CD4-positive, alpha-beta T cell (primary cell): ENCODE measurements at regions not wholly inside any gene's neighbourhood (a gene's known extent, or its start where the extent isn't known, plus 50 kb on each side); places are given as distances from the start of the nearest gene placed in this dataset.

Source experiments
- ATAC-seq: fragments of 200-7000 bp; cut with Tn5 transposase; one replicate; pipeline ENCODE4 v1.10.0; 2022; ENCODE audit warnings: mild to moderate bottlenecking; ENCODE audit not compliant: poor library complexity
- CTCF ChIA-PET: fragments of 350-600 bp; sonication (Branson Sonifier 250); formaldehyde crosslinking; loops from one replicate; lab custom pipeline; 2021; ENCODE audit warnings: antibody characterized with exemption, inconsistent platforms; lab: Charles Lee
- POLR2A ChIA-PET: fragments of 350-600 bp; sonication (Branson Sonifier 250); formaldehyde crosslinking; loops from one replicate; lab custom pipeline; 2021; ENCODE audit warnings: antibody characterized with exemption, inconsistent platforms; lab: Charles Lee
- DNase-seq, 14 experiments: peaks; one replicate each; pipeline ENCODE4 v3.0.0-alpha.2; 2013 to 2020; ENCODE audit warnings: mixed read lengths in 2 of 14
- H3K27ac ChIP-seq, 2 donors: one replicate each; pipeline versions ENCODE4 v1.5.1 to v1.7.0; 2013; ENCODE audit warnings: low read length in 2 of 2, low read depth in 1 of 2, mild to moderate bottlenecking in 1 of 2
- H3K27me3 ChIP-seq, 2 experiments: 1 replicate in 1 of 2; 2 replicates in 1 of 2; pipeline versions ENCODE4 v1.6.1 to v1.7.0; 2013; ENCODE audit warnings: low read length in 2 of 2, control low read depth in 1 of 2, mild to moderate bottlenecking in 1 of 2, moderate library complexity in 1 of 2; ENCODE audit not compliant: insufficient read depth in 2 of 2, control insufficient read depth in 1 of 2
- H3K36me3 ChIP-seq: one replicate; pipeline ENCODE4 v1.6.1; 2013; ENCODE audit warnings: low read length, control low read depth; ENCODE audit not compliant: insufficient read depth
- H3K4me1 ChIP-seq: one replicate; pipeline ENCODE4 v1.6.1; 2013; ENCODE audit warnings: low read length, control low read depth; ENCODE audit not compliant: insufficient read depth
- H3K4me3 ChIP-seq: one replicate; pipeline ENCODE4 v1.5.1; 2013; ENCODE audit warnings: mild to moderate bottlenecking, low read length, moderate library complexity
- H3K9me3 ChIP-seq, 2 experiments: 1 replicate in 1 of 2; 2 replicates in 1 of 2; pipeline versions ENCODE4 v1.6.1 to v1.7.0; 2013; ENCODE audit warnings: low read length in 2 of 2, mild to moderate bottlenecking in 2 of 2, control low read depth in 1 of 2, moderate library complexity in 1 of 2; ENCODE audit not compliant: control insufficient read depth in 1 of 2, insufficient read depth in 1 of 2
- H3K27ac Mint-ChIP-seq: one replicate; pipeline ENCODE4 v1.8.0; 2020; ENCODE audit warnings: mixed read lengths
- H3K27me3 Mint-ChIP-seq: one replicate; pipeline ENCODE4 v1.8.0; 2021; ENCODE audit warnings: mixed read lengths
- H3K36me3 Mint-ChIP-seq: one replicate; pipeline ENCODE4 v1.8.0; 2021; ENCODE audit warnings: low read depth, mixed read lengths
- H3K4me1 Mint-ChIP-seq: one replicate; pipeline ENCODE4 v1.8.0; 2021; ENCODE audit warnings: low read depth, mixed read lengths
- H3K4me3 Mint-ChIP-seq: one replicate; pipeline ENCODE4 v1.8.0; 2020; ENCODE audit warnings: mild to moderate bottlenecking, mixed read lengths
- H3K9me3 Mint-ChIP-seq: one replicate; pipeline ENCODE4 v1.8.0; 2020; ENCODE audit warnings: mixed read lengths
- intact Hi-C, 2 experiments: fragments of 100-400 bp; cut with DNase I in 1 of 2; cut with micrococcal nuclease in 1 of 2; formaldehyde crosslinking; loops; one replicate each; pipeline versions ENCODE4 v1.15.1 to v1.9.0; 2023 to 2025; cut with DNase I, micrococcal nuclease
- TF ChIP-seq, protein P1 (sequence below): fragments of 200-600 bp; IDR thresholded peaks from one replicate; pipeline ENCODE4 v1.8.0; 2022; ENCODE audit warnings: antibody characterized with exemption, mild to moderate bottlenecking

DNA sequence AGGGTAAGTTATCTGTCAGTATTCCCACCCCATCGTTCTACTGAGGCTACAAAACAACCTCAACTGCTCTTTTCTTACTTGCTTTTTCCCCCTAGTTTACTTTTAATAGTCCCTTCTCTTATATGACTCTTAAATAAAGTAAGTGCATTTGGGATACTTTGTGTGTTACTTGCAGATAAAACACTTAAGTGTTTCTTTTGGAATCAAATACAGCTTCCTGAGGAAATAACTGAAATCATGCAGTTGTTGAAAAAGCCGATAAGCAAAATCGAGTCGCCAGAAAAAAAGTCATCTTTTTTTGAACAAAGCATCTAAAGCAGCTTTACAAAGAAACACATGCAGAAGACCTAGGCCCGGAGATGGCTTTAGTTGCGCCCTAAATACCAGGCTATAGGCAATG lies 53.5 kb upstream of the EPB41L4A start:
- DNase-seq = no peak
- no peaks in the 10 kb centered on the region for H3K36me3 Mint-ChIP-seq

DNA sequence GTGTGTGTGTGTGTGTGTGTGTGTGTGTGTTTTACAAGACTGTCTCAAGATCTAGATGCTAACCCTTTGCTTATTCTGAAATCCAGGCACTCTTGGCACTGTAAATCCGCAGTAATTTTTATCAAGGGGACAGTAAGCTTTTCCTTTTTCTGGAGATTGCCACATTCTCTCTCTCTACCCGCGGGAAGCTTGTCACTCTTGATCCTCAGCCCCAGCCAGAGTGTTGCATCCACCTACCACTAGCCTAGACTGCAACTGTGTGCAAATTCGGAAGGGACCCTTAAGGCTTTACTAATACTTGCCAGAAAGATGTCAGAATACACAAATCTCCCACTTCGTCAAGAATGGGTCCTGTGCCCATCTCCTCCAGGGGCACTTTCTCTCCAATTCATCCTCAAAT lies 54.9 kb upstream of the EPB41L4A start:
- Histone ChIP-seq H3K36me3 (no peaks in the 10 kb centered on the region), H3K27ac (no peak overlapping the region), H3K4me1 (no peaks in the 10 kb centered on the region), H3K9me3 (no peaks in the 10 kb centered on the region), H3K4me3 (no peak overlapping the region), H3K27me3 (no peaks in the 10 kb centered on the region)
- Mint-ChIP-seq H3K9me3 (no peaks in the 10 kb centered on the region), H3K4me1 (no peaks in the 10 kb centered on the region), H3K27me3 (peaks cover 16% of the 10 kb centered on the region), H3K4me3 (no peak overlapping the region), H3K27ac (no peak overlapping the region), H3K36me3 (no peaks in the 10 kb centered on the region)
- intact Hi-C loops = no loop called here
- no peak for ATAC-seq
- DNase-seq = no peak
- CTCF ChIA-PET = no interaction called here
- TF ChIP-seq, protein P1, sequence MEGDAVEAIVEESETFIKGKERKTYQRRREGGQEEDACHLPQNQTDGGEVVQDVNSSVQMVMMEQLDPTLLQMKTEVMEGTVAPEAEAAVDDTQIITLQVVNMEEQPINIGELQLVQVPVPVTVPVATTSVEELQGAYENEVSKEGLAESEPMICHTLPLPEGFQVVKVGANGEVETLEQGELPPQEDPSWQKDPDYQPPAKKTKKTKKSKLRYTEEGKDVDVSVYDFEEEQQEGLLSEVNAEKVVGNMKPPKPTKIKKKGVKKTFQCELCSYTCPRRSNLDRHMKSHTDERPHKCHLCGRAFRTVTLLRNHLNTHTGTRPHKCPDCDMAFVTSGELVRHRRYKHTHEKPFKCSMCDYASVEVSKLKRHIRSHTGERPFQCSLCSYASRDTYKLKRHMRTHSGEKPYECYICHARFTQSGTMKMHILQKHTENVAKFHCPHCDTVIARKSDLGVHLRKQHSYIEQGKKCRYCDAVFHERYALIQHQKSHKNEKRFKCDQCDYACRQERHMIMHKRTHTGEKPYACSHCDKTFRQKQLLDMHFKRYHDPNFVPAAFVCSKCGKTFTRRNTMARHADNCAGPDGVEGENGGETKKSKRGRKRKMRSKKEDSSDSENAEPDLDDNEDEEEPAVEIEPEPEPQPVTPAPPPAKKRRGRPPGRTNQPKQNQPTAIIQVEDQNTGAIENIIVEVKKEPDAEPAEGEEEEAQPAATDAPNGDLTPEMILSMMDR = no peak
- POLR2A ChIA-PET = no interaction called here

More for the DNA sequence above, 53.5 kb upstream of the EPB41L4A start:
- H3K4me1 ChIP-seq = no peaks in the 10 kb centered on the region
- no peak overlapping the region for H3K27ac ChIP-seq
- H3K9me3 ChIP-seq = no peaks in the 10 kb centered on the region
- peaks cover 11% of the 10 kb centered on the region for H3K27me3 Mint-ChIP-seq
- H3K4me3 ChIP-seq = no peak overlapping the region
- no peaks in the 10 kb centered on the region for H3K4me1 Mint-ChIP-seq
- no peak for ATAC-seq
- H3K27me3 ChIP-seq = no peaks in the 10 kb centered on the region
- H3K27ac Mint-ChIP-seq = no peak overlapping the region
- no peaks in the 10 kb centered on the region for H3K9me3 Mint-ChIP-seq
- TF ChIP-seq, protein P1 = no peak
- H3K4me3 Mint-ChIP-seq = no peak overlapping the region
- intact Hi-C loops = no loop called here
- POLR2A ChIA-PET = no interaction called here
- H3K36me3 ChIP-seq = no peaks in the 10 kb centered on the region
- CTCF ChIA-PET = no interaction called here

DNA sequence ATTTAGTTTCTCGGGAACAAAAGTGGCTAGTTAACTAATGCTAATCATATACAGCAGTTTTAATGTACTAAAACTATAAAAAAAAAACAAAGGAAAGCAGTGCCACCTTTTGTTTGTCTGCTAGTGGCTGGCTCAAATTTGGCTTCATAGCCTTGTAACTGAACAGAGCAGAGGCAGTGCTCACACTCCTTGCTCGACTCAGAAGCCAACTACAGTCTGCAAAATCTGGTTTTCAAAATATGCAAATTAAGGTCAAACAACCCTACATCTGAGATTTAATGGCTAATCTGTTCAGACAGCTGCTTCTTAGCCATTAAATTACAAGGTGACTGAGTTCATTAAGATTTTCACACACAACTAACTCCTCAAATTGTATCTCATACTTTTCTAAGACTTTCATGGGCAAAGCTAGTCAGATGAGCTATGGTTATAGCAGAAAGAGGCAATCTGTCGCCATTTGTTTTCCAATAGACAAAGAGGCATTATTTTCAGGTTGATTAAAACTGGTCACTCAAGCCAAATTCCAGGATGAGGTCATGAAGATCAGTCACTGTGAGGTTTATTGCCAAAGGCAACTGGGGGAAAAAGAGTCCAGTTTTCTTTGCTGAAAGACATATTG lies 56.8 kb upstream of the EPB41L4A start:
- POLR2A ChIA-PET = no interaction called here
- no peak for ATAC-seq
- DNase-seq = no peak
- TF ChIP-seq, protein P1 = no peak
- CTCF ChIA-PET = no interaction called here
- H3K27me3 ChIP-seq = no peaks in the 10 kb centered on the region
- no peaks in the 10 kb centered on the region for H3K9me3 Mint-ChIP-seq
- no peak overlapping the region for H3K4me3 Mint-ChIP-seq
- no peak overlapping the region for H3K27ac Mint-ChIP-seq
- no peak overlapping the region for H3K4me3 ChIP-seq
- H3K9me3 ChIP-seq = no peaks in the 10 kb centered on the region
- H3K4me1 Mint-ChIP-seq = no peaks in the 10 kb centered on the region
- peaks cover 25% of the 10 kb centered on the region for H3K27me3 Mint-ChIP-seq
- no peak overlapping the region for H3K27ac ChIP-seq
- no peaks in the 10 kb centered on the region for H3K36me3 Mint-ChIP-seq
- H3K4me1 ChIP-seq = no peaks in the 10 kb centered on the region
- H3K36me3 ChIP-seq = no peaks in the 10 kb centered on the region
- intact Hi-C loops = no loop called here
